ENCODE measurements at regions not wholly inside any gene's neighbourhood (a gene's known extent, or its start where the extent isn't known, plus 50 kb on each side); places are given as distances from the start of the nearest gene placed in this dataset.

DNA sequence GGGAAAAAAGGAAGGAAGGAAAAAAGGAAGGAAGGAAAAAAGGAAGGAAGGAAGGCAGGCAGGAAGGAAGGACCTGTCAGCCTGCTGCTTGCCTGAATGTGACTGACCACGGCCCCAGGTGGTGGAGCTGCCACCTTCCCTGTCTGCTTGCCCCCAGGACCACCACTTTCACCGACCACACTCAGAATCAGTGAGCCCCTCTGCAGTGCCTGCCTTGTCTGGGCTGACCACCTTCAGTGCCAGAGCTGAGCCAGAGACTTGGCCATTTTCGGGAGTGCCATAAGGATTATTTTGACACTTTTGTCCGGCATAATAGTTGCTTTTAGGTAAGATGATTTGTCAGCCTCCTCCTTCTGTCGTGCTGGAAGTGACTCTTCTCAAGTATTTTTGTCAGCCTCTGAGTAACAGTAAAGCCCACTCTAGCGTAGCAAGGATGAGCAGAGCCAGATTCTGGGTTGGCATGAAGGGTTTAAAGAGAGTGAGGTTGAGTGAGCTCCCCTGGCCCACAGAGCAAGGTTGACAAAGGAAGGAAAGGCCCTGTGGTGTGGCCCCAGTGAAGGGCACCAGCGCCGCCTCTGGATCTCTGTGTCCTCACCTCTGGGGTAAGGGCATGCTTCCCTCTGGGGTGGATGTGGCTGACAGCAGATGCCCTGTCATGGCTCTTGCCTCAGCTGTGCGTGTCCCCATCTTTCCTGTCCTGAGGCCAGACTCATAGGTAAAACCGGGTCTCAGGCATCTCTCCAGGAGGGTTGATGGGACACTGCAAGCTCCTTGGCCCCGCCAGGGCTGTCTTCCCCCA lies 214.7 kb upstream of the FOXQ1 start:
- ChIA-PET POLR2A (no interaction called here), CTCF (no interaction called here)
- no peak for DNase-seq (ENCODE audit: low spot score)
- Mint-ChIP-seq H3K9me3 (peaks cover 3% of the 10 kb centered on the region; the same call in 1 of the 2 replicates), H3K4me1 (peaks cover 6% of the 10 kb centered on the region), H3K4me3 (no peak overlapping the region), H3K27me3 (ENCODE audit: low read depth) (peaks cover 53% of the 10 kb centered on the region), H3K36me3 (no peaks in the 10 kb centered on the region), H3K27ac (no peak overlapping the region)
- ATAC-seq: no peak
- TF ChIP-seq, protein P1, sequence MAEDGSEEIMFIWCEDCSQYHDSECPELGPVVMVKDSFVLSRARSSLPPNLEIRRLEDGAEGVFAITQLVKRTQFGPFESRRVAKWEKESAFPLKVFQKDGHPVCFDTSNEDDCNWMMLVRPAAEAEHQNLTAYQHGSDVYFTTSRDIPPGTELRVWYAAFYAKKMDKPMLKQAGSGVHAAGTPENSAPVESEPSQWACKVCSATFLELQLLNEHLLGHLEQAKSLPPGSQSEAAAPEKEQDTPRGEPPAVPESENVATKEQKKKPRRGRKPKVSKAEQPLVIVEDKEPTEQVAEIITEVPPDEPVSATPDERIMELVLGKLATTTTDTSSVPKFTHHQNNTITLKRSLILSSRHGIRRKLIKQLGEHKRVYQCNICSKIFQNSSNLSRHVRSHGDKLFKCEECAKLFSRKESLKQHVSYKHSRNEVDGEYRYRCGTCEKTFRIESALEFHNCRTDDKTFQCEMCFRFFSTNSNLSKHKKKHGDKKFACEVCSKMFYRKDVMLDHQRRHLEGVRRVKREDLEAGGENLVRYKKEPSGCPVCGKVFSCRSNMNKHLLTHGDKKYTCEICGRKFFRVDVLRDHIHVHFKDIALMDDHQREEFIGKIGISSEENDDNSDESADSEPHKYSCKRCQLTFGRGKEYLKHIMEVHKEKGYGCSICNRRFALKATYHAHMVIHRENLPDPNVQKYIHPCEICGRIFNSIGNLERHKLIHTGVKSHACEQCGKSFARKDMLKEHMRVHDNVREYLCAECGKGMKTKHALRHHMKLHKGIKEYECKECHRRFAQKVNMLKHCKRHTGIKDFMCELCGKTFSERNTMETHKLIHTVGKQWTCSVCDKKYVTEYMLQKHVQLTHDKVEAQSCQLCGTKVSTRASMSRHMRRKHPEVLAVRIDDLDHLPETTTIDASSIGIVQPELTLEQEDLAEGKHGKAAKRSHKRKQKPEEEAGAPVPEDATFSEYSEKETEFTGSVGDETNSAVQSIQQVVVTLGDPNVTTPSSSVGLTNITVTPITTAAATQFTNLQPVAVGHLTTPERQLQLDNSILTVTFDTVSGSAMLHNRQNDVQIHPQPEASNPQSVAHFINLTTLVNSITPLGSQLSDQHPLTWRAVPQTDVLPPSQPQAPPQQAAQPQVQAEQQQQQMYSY (CRISPR knock-in tag; IDR thresholded peaks at IDR 0.05): no peak
- TF ChIP-seq, protein P2, sequence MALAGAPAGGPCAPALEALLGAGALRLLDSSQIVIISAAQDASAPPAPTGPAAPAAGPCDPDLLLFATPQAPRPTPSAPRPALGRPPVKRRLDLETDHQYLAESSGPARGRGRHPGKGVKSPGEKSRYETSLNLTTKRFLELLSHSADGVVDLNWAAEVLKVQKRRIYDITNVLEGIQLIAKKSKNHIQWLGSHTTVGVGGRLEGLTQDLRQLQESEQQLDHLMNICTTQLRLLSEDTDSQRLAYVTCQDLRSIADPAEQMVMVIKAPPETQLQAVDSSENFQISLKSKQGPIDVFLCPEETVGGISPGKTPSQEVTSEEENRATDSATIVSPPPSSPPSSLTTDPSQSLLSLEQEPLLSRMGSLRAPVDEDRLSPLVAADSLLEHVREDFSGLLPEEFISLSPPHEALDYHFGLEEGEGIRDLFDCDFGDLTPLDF (CRISPR knock-in tag; IDR thresholded peaks at IDR 0.05): no peak
- TF ChIP-seq, protein P3, sequence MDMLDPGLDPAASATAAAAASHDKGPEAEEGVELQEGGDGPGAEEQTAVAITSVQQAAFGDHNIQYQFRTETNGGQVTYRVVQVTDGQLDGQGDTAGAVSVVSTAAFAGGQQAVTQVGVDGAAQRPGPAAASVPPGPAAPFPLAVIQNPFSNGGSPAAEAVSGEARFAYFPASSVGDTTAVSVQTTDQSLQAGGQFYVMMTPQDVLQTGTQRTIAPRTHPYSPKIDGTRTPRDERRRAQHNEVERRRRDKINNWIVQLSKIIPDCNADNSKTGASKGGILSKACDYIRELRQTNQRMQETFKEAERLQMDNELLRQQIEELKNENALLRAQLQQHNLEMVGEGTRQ (CRISPR knock-in tag; IDR thresholded peaks at IDR 0.05): no peak

DNA sequence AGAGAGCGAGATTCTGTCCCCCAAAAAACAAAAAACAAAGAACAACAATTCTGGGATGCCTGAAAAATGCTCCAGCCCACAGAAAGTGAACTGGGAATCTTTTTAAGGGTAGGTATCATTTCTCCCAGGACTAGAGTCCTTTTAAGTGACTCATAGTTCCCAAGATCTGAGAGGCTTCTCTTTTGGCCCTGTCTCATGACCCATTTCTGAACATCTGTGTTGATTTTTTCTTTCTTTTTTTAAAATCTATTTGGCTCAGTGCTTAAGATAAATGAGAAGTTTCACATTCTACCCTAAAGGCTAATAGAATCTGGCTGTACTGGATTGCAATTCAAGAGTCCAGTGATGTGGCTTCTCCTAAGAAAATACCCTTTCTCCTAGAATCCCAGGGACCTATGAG lies 217.6 kb upstream of the FOXQ1 start:
- Mint-ChIP-seq H3K9me3 (peaks cover 3% of the 10 kb centered on the region; the same call in 1 of the 2 replicates), H3K27ac (no peak overlapping the region), H3K27me3 (ENCODE audit: low read depth) (peaks cover 25% of the 10 kb centered on the region), H3K4me3 (no peak overlapping the region), H3K36me3 (no peaks in the 10 kb centered on the region), H3K4me1 (peaks cover under 1% of the 10 kb centered on the region; the same call in 1 of the 2 replicates)
- ChIA-PET POLR2A (no interaction called here), CTCF (no interaction called here)
- TF ChIP-seq, protein P3 (CRISPR knock-in tag; IDR thresholded peaks at IDR 0.05): no peak
- TF ChIP-seq, protein P4, sequence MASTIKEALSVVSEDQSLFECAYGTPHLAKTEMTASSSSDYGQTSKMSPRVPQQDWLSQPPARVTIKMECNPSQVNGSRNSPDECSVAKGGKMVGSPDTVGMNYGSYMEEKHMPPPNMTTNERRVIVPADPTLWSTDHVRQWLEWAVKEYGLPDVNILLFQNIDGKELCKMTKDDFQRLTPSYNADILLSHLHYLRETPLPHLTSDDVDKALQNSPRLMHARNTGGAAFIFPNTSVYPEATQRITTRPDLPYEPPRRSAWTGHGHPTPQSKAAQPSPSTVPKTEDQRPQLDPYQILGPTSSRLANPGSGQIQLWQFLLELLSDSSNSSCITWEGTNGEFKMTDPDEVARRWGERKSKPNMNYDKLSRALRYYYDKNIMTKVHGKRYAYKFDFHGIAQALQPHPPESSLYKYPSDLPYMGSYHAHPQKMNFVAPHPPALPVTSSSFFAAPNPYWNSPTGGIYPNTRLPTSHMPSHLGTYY (CRISPR knock-in tag; IDR thresholded peaks at IDR 0.05): no peak
- TF ChIP-seq NFATC4 (CRISPR knock-in tag; IDR thresholded peaks at IDR 0.05): no peak
- no peak for TF ChIP-seq ZNF416 (CRISPR knock-in tag; IDR thresholded peaks at IDR 0.05)
- TF ChIP-seq ETV6 (CRISPR knock-in tag; IDR thresholded peaks at IDR 0.05): no peak
- TF ChIP-seq, protein P5, sequence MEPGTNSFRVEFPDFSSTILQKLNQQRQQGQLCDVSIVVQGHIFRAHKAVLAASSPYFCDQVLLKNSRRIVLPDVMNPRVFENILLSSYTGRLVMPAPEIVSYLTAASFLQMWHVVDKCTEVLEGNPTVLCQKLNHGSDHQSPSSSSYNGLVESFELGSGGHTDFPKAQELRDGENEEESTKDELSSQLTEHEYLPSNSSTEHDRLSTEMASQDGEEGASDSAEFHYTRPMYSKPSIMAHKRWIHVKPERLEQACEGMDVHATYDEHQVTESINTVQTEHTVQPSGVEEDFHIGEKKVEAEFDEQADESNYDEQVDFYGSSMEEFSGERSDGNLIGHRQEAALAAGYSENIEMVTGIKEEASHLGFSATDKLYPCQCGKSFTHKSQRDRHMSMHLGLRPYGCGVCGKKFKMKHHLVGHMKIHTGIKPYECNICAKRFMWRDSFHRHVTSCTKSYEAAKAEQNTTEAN (CRISPR knock-in tag; IDR thresholded peaks at IDR 0.05): no peak
- TF ChIP-seq NR2C2 (CRISPR knock-in tag; IDR thresholded peaks at IDR 0.05): no peak
- TF ChIP-seq SP1 (CRISPR knock-in tag; conservative IDR thresholded peaks at IDR 0.05): no peak
- TF ChIP-seq, protein P6, sequence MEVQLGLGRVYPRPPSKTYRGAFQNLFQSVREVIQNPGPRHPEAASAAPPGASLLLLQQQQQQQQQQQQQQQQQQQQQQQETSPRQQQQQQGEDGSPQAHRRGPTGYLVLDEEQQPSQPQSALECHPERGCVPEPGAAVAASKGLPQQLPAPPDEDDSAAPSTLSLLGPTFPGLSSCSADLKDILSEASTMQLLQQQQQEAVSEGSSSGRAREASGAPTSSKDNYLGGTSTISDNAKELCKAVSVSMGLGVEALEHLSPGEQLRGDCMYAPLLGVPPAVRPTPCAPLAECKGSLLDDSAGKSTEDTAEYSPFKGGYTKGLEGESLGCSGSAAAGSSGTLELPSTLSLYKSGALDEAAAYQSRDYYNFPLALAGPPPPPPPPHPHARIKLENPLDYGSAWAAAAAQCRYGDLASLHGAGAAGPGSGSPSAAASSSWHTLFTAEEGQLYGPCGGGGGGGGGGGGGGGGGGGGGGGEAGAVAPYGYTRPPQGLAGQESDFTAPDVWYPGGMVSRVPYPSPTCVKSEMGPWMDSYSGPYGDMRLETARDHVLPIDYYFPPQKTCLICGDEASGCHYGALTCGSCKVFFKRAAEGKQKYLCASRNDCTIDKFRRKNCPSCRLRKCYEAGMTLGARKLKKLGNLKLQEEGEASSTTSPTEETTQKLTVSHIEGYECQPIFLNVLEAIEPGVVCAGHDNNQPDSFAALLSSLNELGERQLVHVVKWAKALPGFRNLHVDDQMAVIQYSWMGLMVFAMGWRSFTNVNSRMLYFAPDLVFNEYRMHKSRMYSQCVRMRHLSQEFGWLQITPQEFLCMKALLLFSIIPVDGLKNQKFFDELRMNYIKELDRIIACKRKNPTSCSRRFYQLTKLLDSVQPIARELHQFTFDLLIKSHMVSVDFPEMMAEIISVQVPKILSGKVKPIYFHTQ (CRISPR knock-in tag; IDR thresholded peaks at IDR 0.05): no peak
- ATAC-seq (no peak), DNase-seq (ENCODE audit: low spot score) (no peak)
